Islet of Langerhans (tissue), 1 donor: ENCODE measurements at regions not wholly inside any gene's neighbourhood (a gene's known extent, or its start where the extent isn't known, plus 50 kb on each side); places are given as distances from the start of the nearest gene placed in this dataset.

Experiments
- FAIRE-seq: peaks from one replicate; lab custom pipeline; 2011; peaks lifted over from hg19 to GRCh38; lab: Jason Lieb, UNC

- no peak for FAIRE-seq
Measured at GRCh38 chr6:23316131-23316530, 746.8 kb downstream of the HDGFL1 start.

- no peak for FAIRE-seq
Measured at GRCh38 chr6:23316931-23317330, 747.6 kb downstream of the HDGFL1 start.

GRCh38 chr6:23319582-23319981 lies 750.2 kb downstream of the HDGFL1 start:
- FAIRE-seq, result no peak

GRCh38 chr6:23320471-23321015 lies 751.2 kb downstream of the HDGFL1 start:
- no peak for FAIRE-seq

GRCh38 chr6:23323897-23324296 lies 754.5 kb downstream of the HDGFL1 start:
- no peak for FAIRE-seq

GRCh38 chr6:23325065-23325464 lies 755.7 kb downstream of the HDGFL1 start:
- no peak for FAIRE-seq

GRCh38 chr6:23327621-23328020 lies 758.3 kb downstream of the HDGFL1 start:
- FAIRE-seq, result no peak

GRCh38 chr6:23329086-23329485 lies 759.7 kb downstream of the HDGFL1 start:
- no peak for FAIRE-seq

- FAIRE-seq, result no peak
Measured at GRCh38 chr6:23330632-23331031, 761.3 kb downstream of the HDGFL1 start.

- no peak for FAIRE-seq
Measured at GRCh38 chr6:23334360-23334759, 765.0 kb downstream of the HDGFL1 start.

GRCh38 chr6:23335894-23336293 lies 766.5 kb downstream of the HDGFL1 start:
- FAIRE-seq, result no peak

GRCh38 chr6:23339268-23339667 lies 769.9 kb downstream of the HDGFL1 start:
- FAIRE-seq, result no peak

- no peak for FAIRE-seq
Measured at GRCh38 chr6:23340271-23340670, 770.9 kb downstream of the HDGFL1 start.

GRCh38 chr6:23343610-23344306 lies 774.4 kb downstream of the HDGFL1 start:
- peak; percentile 9 for FAIRE-seq

- FAIRE-seq, result no peak
Measured at GRCh38 chr6:23348185-23348584, 777.8 kb upstream of the NRSN1 start.

- no peak for FAIRE-seq
Measured at GRCh38 chr6:23349521-23350147, 776.4 kb upstream of the NRSN1 start.

- FAIRE-seq, result no peak
Measured at GRCh38 chr6:23350752-23351453, 775.1 kb upstream of the NRSN1 start.

GRCh38 chr6:23354004-23354403 lies 772.0 kb upstream of the NRSN1 start:
- no peak for FAIRE-seq

- no peak for FAIRE-seq
Measured at GRCh38 chr6:23357185-23357766, 768.7 kb upstream of the NRSN1 start.

- FAIRE-seq, result no peak
Measured at GRCh38 chr6:23365732-23366131, 760.3 kb upstream of the NRSN1 start.

- no peak for FAIRE-seq
Measured at GRCh38 chr6:23367311-23367710, 758.7 kb upstream of the NRSN1 start.

- FAIRE-seq, result no peak
Measured at GRCh38 chr6:23368557-23368956, 757.5 kb upstream of the NRSN1 start.

GRCh38 chr6:23370051-23370450 lies 756.0 kb upstream of the NRSN1 start:
- FAIRE-seq, result no peak
